ENCODE measurements at regions not wholly inside any gene's neighbourhood (a gene's known extent, or its start where the extent isn't known, plus 50 kb on each side); places are given as distances from the start of the nearest gene placed in this dataset.

DNA sequence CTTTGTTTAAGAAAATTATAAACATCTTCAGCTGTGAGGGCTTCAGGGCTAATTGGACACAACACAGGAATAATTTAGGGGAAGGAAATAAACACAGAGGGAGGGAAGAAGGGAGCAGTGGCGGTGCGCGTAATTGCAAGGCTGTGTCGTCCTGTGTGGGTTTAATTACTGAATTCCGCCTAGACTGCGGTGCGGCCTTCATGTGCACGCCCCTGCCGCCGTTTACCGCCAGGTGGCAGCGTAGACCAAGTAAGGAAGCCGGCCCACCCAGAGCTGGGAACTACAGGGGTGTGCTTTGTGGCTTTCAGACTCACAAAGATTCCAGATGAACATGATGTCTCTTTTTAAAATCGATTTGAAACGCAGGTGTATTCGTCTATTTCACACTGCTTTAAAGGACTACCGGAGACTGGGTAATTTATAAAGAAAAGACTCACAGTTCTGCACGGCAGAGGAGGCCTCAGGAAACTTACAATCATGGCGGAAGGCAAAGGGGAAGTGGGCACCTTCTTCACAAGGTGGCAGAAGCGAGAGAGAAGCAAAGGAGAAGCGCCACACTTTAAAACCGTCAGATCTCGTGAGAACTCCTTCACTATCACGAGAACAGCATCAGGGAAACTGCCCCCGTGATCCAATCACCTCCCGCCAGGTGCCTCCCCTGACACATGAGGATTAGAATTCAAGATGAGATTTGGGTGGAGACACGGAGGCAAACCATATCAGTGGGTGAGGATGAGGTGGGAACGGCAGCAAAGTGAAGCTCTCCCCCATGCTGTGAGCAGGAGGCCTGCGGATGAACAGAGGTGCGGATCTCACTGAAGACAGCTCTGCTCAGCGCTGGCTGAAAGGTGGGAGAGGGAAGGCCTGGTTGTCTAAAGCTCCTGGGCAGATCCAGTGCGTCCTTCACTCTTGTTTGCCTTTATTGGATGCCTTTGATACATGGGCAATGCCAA, 222.0 kb upstream of the PDE10A start (continued):
- TF ChIP-seq FOXJ3 (CRISPR knock-in tag; IDR thresholded peaks at IDR 0.05; ENCODE audit: borderline replicate concordance) (0 out of 2 replicates have a peak, but pooled peaks have one; percentile 18), XRCC5 (optimal IDR thresholded peaks at IDR 0.05; ENCODE audit: low read length) (peak; percentile 76), AGO1 (IDR thresholded peaks at IDR 0.05; ENCODE audit: low read depth, low read length, poor library complexity, severe bottlenecking) (no peak), RAD21 (CRISPR knock-in tag; IDR thresholded peaks at IDR 0.05) (peak; percentile 88), ZNF552 (CRISPR knock-in tag; IDR thresholded peaks at IDR 0.05; ENCODE audit: borderline replicate concordance) (no peak), FOXA3 (CRISPR knock-in tag; IDR thresholded peaks at IDR 0.05) (0 out of 2 replicates have a peak, but pooled peaks have one; percentile 17), HOXA7 (CRISPR knock-in tag; IDR thresholded peaks at IDR 0.05) (no peak), YY1 (IDR thresholded peaks at IDR 0.05; ENCODE audit: insufficient read depth, insufficient replicate concordance, low read depth, low read length) (peak; percentile 54), SIX4 (CRISPR knock-in tag; IDR thresholded peaks at IDR 0.05) (no peak), HNRNPLL (IDR thresholded peaks at IDR 0.05; ENCODE audit: low read depth, low read length, poor library complexity, severe bottlenecking) (peak; percentile 32), REPIN1 (CRISPR knock-in tag; IDR thresholded peaks at IDR 0.05; ENCODE audit: borderline replicate concordance, low read depth) (no peak), SIN3A (IDR thresholded peaks at IDR 0.05; ENCODE audit: borderline replicate concordance, low read depth, low read length) (no peak), SSRP1 (CRISPR knock-in tag; IDR thresholded peaks at IDR 0.05) (no peak), NPAS2 (CRISPR knock-in tag; IDR thresholded peaks at IDR 0.05; ENCODE audit: borderline replicate concordance) (no peak), KDM2A (CRISPR knock-in tag; IDR thresholded peaks at IDR 0.05; ENCODE audit: borderline replicate concordance, low read depth) (peak; percentile 77; the same call in 1 of the 2 replicates), SMC3 (IDR thresholded peaks at IDR 0.05; ENCODE audit: low read length) (peak; percentile 81), CEBPG (CRISPR knock-in tag; IDR thresholded peaks at IDR 0.05) (no peak), RFX1 (IDR thresholded peaks at IDR 0.05) (no peak)
- TF ChIP-seq, protein P1, sequence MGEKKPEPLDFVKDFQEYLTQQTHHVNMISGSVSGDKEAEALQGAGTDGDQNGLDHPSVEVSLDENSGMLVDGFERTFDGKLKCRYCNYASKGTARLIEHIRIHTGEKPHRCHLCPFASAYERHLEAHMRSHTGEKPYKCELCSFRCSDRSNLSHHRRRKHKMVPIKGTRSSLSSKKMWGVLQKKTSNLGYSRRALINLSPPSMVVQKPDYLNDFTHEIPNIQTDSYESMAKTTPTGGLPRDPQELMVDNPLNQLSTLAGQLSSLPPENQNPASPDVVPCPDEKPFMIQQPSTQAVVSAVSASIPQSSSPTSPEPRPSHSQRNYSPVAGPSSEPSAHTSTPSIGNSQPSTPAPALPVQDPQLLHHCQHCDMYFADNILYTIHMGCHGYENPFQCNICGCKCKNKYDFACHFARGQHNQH (CRISPR knock-in tag; IDR thresholded peaks at IDR 0.05): peak; percentile 33; the same call in 1 of the 2 replicates
- TF ChIP-seq, protein P2, sequence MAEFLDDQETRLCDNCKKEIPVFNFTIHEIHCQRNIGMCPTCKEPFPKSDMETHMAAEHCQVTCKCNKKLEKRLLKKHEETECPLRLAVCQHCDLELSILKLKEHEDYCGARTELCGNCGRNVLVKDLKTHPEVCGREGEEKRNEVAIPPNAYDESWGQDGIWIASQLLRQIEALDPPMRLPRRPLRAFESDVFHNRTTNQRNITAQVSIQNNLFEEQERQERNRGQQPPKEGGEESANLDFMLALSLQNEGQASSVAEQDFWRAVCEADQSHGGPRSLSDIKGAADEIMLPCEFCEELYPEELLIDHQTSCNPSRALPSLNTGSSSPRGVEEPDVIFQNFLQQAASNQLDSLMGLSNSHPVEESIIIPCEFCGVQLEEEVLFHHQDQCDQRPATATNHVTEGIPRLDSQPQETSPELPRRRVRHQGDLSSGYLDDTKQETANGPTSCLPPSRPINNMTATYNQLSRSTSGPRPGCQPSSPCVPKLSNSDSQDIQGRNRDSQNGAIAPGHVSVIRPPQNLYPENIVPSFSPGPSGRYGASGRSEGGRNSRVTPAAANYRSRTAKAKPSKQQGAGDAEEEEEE (CRISPR knock-in tag; IDR thresholded peaks at IDR 0.05; ENCODE audit: borderline replicate concordance): no peak
- TF ChIP-seq, protein P3, sequence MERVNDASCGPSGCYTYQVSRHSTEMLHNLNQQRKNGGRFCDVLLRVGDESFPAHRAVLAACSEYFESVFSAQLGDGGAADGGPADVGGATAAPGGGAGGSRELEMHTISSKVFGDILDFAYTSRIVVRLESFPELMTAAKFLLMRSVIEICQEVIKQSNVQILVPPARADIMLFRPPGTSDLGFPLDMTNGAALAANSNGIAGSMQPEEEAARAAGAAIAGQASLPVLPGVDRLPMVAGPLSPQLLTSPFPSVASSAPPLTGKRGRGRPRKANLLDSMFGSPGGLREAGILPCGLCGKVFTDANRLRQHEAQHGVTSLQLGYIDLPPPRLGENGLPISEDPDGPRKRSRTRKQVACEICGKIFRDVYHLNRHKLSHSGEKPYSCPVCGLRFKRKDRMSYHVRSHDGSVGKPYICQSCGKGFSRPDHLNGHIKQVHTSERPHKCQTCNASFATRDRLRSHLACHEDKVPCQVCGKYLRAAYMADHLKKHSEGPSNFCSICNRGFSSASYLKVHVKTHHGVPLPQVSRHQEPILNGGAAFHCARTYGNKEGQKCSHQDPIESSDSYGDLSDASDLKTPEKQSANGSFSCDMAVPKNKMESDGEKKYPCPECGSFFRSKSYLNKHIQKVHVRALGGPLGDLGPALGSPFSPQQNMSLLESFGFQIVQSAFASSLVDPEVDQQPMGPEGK (CRISPR knock-in tag; IDR thresholded peaks at IDR 0.05): 0 out of 2 replicates have a peak, but pooled peaks have one; percentile 12
